H9 (cell line): ENCODE measurements at regions not wholly inside any gene's neighbourhood (a gene's known extent, or its start where the extent isn't known, plus 50 kb on each side); places are given as distances from the start of the nearest gene placed in this dataset.

ENCODE experiments used
- DNase-seq: peaks from one replicate; pipeline ENCODE4 v3.0.0-alpha.2; 2017
- H2AFZ ChIP-seq: one replicate; pipeline ENCODE4 v1.6.1; 2013; ENCODE audit warnings: mild to moderate bottlenecking, low read length, control low read depth, moderate library complexity
- H2AK5ac ChIP-seq: 2 replicates; pipeline ENCODE4 v1.6.1; 2013; ENCODE audit warnings: low read length, control low read depth, mixed read lengths; ENCODE audit not compliant: insufficient read length
- H2BK120ac ChIP-seq: one replicate; pipeline ENCODE4 v1.6.1; 2013; ENCODE audit warnings: low read depth, mild to moderate bottlenecking, low read length, control low read depth, inconsistent platforms; ENCODE audit not compliant: poor library complexity, severe bottlenecking
- H2BK12ac ChIP-seq: 2 replicates; pipeline ENCODE4 v1.6.1; 2013; ENCODE audit warnings: low read length, control low read depth, mixed read lengths, low read depth; ENCODE audit not compliant: insufficient read length
- H2BK15ac ChIP-seq: 2 replicates; pipeline ENCODE4 v1.6.1; 2013; ENCODE audit warnings: low read depth, low read length, control low read depth
- H2BK20ac ChIP-seq: one replicate; pipeline ENCODE4 v1.6.1; 2013; ENCODE audit warnings: low read depth, mild to moderate bottlenecking, low read length, control low read depth, inconsistent platforms; ENCODE audit not compliant: poor library complexity, severe bottlenecking
- H2BK5ac ChIP-seq: 2 replicates; pipeline ENCODE4 v1.6.1; 2013; ENCODE audit warnings: low read length, control low read depth, mixed read lengths; ENCODE audit not compliant: insufficient read length
- H3K14ac ChIP-seq: 2 replicates; pipeline ENCODE4 v1.6.1; 2013; ENCODE audit warnings: low read length, control low read depth; ENCODE audit not compliant: insufficient read depth
- H3K18ac ChIP-seq: 2 replicates; pipeline ENCODE4 v1.6.1; 2013; ENCODE audit warnings: low read depth, mild to moderate bottlenecking, mixed read lengths, low read length, control low read depth; ENCODE audit not compliant: insufficient read length
- H3K23ac ChIP-seq: 2 replicates; pipeline ENCODE4 v1.6.1; 2013; ENCODE audit warnings: low read length, control low read depth, mixed read lengths, low read depth; ENCODE audit not compliant: insufficient read length
- H3K23me2 ChIP-seq: 2 replicates; pipeline ENCODE4 v1.6.1; 2013; ENCODE audit warnings: low read depth, mild to moderate bottlenecking, mixed read lengths, low read length, control low read depth; ENCODE audit not compliant: insufficient read length, poor library complexity, severe bottlenecking
- H3K27ac ChIP-seq: 2 replicates; pipeline ENCODE4 v1.5.1; 2013; ENCODE audit warnings: low read length, control low read depth, mixed read lengths, low read depth; ENCODE audit not compliant: insufficient read length
- H3K27me3 ChIP-seq: 2 replicates; pipeline ENCODE4 v1.6.1; 2013; ENCODE audit warnings: low read length, control low read depth, inconsistent platforms; ENCODE audit not compliant: insufficient read depth
- H3K4ac ChIP-seq: 2 replicates; pipeline ENCODE4 v1.6.1; 2013; ENCODE audit warnings: low read depth, mild to moderate bottlenecking, control low read depth, inconsistent platforms, low read length, moderate library complexity
- H3K4me1 ChIP-seq: 2 replicates; pipeline ENCODE4 v1.6.1; 2013; ENCODE audit warnings: low read length, control low read depth, inconsistent platforms; ENCODE audit not compliant: insufficient read depth
- H3K4me2 ChIP-seq: 2 replicates; pipeline ENCODE4 v1.6.1; 2013; ENCODE audit warnings: low read length, control low read depth, mixed read lengths; ENCODE audit not compliant: insufficient read length, insufficient read depth
- H3K56ac ChIP-seq: 2 replicates; pipeline ENCODE4 v1.6.1; 2013; ENCODE audit warnings: low read depth, mild to moderate bottlenecking, mixed read lengths, low read length, control low read depth; ENCODE audit not compliant: insufficient read length
- H3K79me1 ChIP-seq: 2 replicates; pipeline ENCODE4 v1.6.1; 2013; ENCODE audit warnings: low read depth, mild to moderate bottlenecking, moderate library complexity, low read length, control low read depth, inconsistent platforms; ENCODE audit not compliant: insufficient read depth, poor library complexity, severe bottlenecking
- H3K79me2 ChIP-seq: 2 replicates; pipeline ENCODE4 v1.6.1; 2013; ENCODE audit warnings: low read length, control low read depth, inconsistent platforms; ENCODE audit not compliant: insufficient read depth
- H3K9ac ChIP-seq: 2 replicates; pipeline ENCODE4 v1.6.1; 2013; ENCODE audit warnings: low read length, control low read depth, mixed read lengths; ENCODE audit not compliant: insufficient read length; ENCODE audit errors: extremely low read depth
- H3K9me3 ChIP-seq: one replicate; pipeline ENCODE4 v1.6.1; 2013; ENCODE audit warnings: low read depth, low read length, inconsistent platforms; ENCODE audit not compliant: control insufficient read depth
- H3T11ph ChIP-seq: one replicate; pipeline ENCODE4 v1.6.1; 2013; ENCODE audit warnings: mild to moderate bottlenecking, low read length, control low read depth, inconsistent platforms
- H4K20me1 ChIP-seq: one replicate; pipeline ENCODE4 v1.6.1; 2013; ENCODE audit not compliant: control insufficient read depth, insufficient read length, insufficient read depth
- H4K5ac ChIP-seq: 2 replicates; pipeline ENCODE4 v1.6.1; 2013; ENCODE audit warnings: low read depth, mild to moderate bottlenecking, mixed read lengths, low read length, control low read depth; ENCODE audit not compliant: insufficient read length
- H4K8ac ChIP-seq: replicated peaks from 2 replicates; pipeline ENCODE4 v1.6.1; 2013; ENCODE audit warnings: low read length, control low read depth, mixed read lengths, low read depth; ENCODE audit not compliant: insufficient read length
- H4K91ac ChIP-seq: 2 replicates; pipeline ENCODE4 v1.6.1; 2013; ENCODE audit warnings: low read depth, mild to moderate bottlenecking, moderate library complexity, mixed read lengths, low read length, control low read depth; ENCODE audit not compliant: insufficient read length
- H3K27ac Mint-ChIP-seq, 3 experiments: 2 replicates in 2 of 3; 3 replicates in 1 of 3; pipeline ENCODE4 v1.8.0; 2020 to 2021; ENCODE audit warnings: mixed read lengths in 3 of 3, mild to moderate bottlenecking in 1 of 3, moderate library complexity in 1 of 3
- H3K27me3 Mint-ChIP-seq: 2 replicates; pipeline ENCODE4 v1.8.0; 2021; ENCODE audit warnings: low read depth, mild to moderate bottlenecking, moderate library complexity, mixed read lengths
- H3K36me3 Mint-ChIP-seq, 3 experiments: 2 replicates in 2 of 3; 3 replicates in 1 of 3; pipeline ENCODE4 v1.8.0; 2020 to 2021; ENCODE audit warnings: low read depth in 3 of 3, mixed read lengths in 3 of 3; ENCODE audit not compliant: insufficient read depth in 1 of 3
- H3K4me1 Mint-ChIP-seq, 2 experiments: 2 replicates each; pipeline ENCODE4 v1.8.0; 2020; ENCODE audit warnings: mixed read lengths in 2 of 2
- H3K4me3 Mint-ChIP-seq, 2 experiments: 2 replicates in 1 of 2; 3 replicates in 1 of 2; pipeline ENCODE4 v1.8.0; 2020 to 2021; ENCODE audit warnings: mild to moderate bottlenecking in 2 of 2, mixed read lengths in 2 of 2, moderate library complexity in 1 of 2
- H3K9me3 Mint-ChIP-seq, 2 experiments: 2 replicates in 1 of 2; 3 replicates in 1 of 2; pipeline ENCODE4 v1.8.0; 2020; ENCODE audit warnings: mild to moderate bottlenecking in 2 of 2, mixed read lengths in 2 of 2, moderate library complexity in 1 of 2
- CTCF ChIP-seq: fragments of 200-600 bp; sonication (generic); conservative IDR thresholded peaks from 3 replicates; pipeline ENCODE4 v1.8.0; 2021; ENCODE audit warnings: antibody characterized with exemption, mild to moderate bottlenecking
- WGBS: extraction: QIAGEN DNeasy Blood & Tissue Kit; methylation state at CpG from one replicate; pipeline ENCODE4 v1.1.7; 2013; ENCODE audit warnings: missing lambda C conversion rate, low lambda C conversion rate, mixed read lengths; ENCODE audit not compliant: insufficient read length; ENCODE audit errors: extremely low coverage; 5-methylcytosine and 5-hydroxymethylcytosine counted together

GRCh38 chr1:101137144-101138126 is 99.4 kb upstream of the S1PR1 start:
- H3K79me1 ChIP-seq = no peaks in the 10 kb centered on the region
- H2AK5ac ChIP-seq = no peak overlapping the region
- no peaks in the 10 kb centered on the region for H3K27me3 ChIP-seq
- no peak overlapping the region for H4K8ac ChIP-seq
- H3K27ac Mint-ChIP-seq = peak overlapping the region in 2 of 3 experiments; percentile 50 to 59; a peak in 4 of 7 replicates
- H2BK5ac ChIP-seq = no peak overlapping the region
- peak overlapping the region in 1 of 2 experiments; percentile 25; a peak in 2 of 5 replicates for H3K4me3 Mint-ChIP-seq
- H3K4me1 ChIP-seq = peaks cover 2% of the 10 kb centered on the region; the same call in 1 of the 2 replicates
- no peaks in the 10 kb centered on the region for H3K9me3 ChIP-seq
- no peak overlapping the region for H2AFZ ChIP-seq
- no peak overlapping the region for H2BK12ac ChIP-seq
- H4K91ac ChIP-seq = no peak overlapping the region
- H2BK15ac ChIP-seq = no peak overlapping the region
- no peaks in the 10 kb centered on the region for H3K79me2 ChIP-seq
- no peak overlapping the region for H3K9ac ChIP-seq
- no peaks in the 10 kb centered on the region for H4K20me1 ChIP-seq
- no peaks in the 10 kb centered on the region for H3K9me3 Mint-ChIP-seq
- WGBS = no CpG with 5 or more reads among the region's 5 CpGs
- no peak overlapping the region for H3K23ac ChIP-seq
- H3K4ac ChIP-seq = no peak overlapping the region
- peaks cover 25 to 31% of the 10 kb centered on the region in 2 experiments for H3K4me1 Mint-ChIP-seq
- H2BK120ac ChIP-seq = no peak overlapping the region
- no peaks in the 10 kb centered on the region for H3K36me3 Mint-ChIP-seq
- no peak overlapping the region for H3K56ac ChIP-seq
- peak overlapping the region; percentile 55 for H3K4me2 ChIP-seq
- no peak overlapping the region for H3K27ac ChIP-seq
- H4K5ac ChIP-seq = no peak overlapping the region
- no peaks in the 10 kb centered on the region for H3K27me3 Mint-ChIP-seq
- H3T11ph ChIP-seq = no peak overlapping the region
- H3K23me2 ChIP-seq = no peaks in the 10 kb centered on the region
- no peak for DNase-seq
- TF ChIP-seq CTCF = no peak
- no peak overlapping the region for H3K14ac ChIP-seq
- H3K18ac ChIP-seq = no peak overlapping the region
- no peak overlapping the region for H2BK20ac ChIP-seq
